Central memory CD4-positive, alpha-beta T cell (primary cell): ENCODE measurements at regions not wholly inside any gene's neighbourhood (a gene's known extent, or its start where the extent isn't known, plus 50 kb on each side); places are given as distances from the start of the nearest gene placed in this dataset.

Experiments
- DNase-seq: peaks from one replicate; pipeline ENCODE4 v3.0.0; 2022

- no peak for DNase-seq
Measured at GRCh38 chr10:83605783-83606630, 533.3 kb upstream of the GHITM start.

- no peak for DNase-seq
Measured at GRCh38 chr10:83607959-83608745, 531.2 kb upstream of the GHITM start.

GRCh38 chr10:83612050-83612449 is 527.3 kb upstream of the GHITM start:
- DNase-seq, result no peak

GRCh38 chr10:83612746-83613145 is 526.6 kb upstream of the GHITM start:
- DNase-seq, result no peak

- DNase-seq, result no peak
Measured at GRCh38 chr10:83617172-83617571, 522.1 kb upstream of the GHITM start.

- DNase-seq, result no peak
Measured at GRCh38 chr10:83617692-83618545, 521.4 kb upstream of the GHITM start.

GRCh38 chr10:83625831-83626360 is 513.4 kb upstream of the GHITM start:
- no peak for DNase-seq

GRCh38 chr10:83632701-83633100 is 506.6 kb upstream of the GHITM start:
- no peak for DNase-seq

- no peak for DNase-seq
Measured at GRCh38 chr10:83633547-83633946, 505.8 kb upstream of the GHITM start.

GRCh38 chr10:83636826-83637225 is 502.5 kb upstream of the GHITM start:
- no peak for DNase-seq

GRCh38 chr10:83647526-83647925 is 491.8 kb upstream of the GHITM start:
- DNase-seq, result no peak

GRCh38 chr10:83648201-83648600 is 491.1 kb upstream of the GHITM start:
- DNase-seq, result no peak

- DNase-seq, result no peak
Measured at GRCh38 chr10:83649471-83649870, 489.8 kb upstream of the GHITM start.

GRCh38 chr10:83654689-83655088 is 484.6 kb upstream of the GHITM start:
- DNase-seq, result no peak

- no peak for DNase-seq
Measured at GRCh38 chr10:83656924-83657323, 482.4 kb upstream of the GHITM start.

GRCh38 chr10:83657487-83657886 is 481.8 kb upstream of the GHITM start:
- no peak for DNase-seq

GRCh38 chr10:83663918-83664317 is 475.4 kb upstream of the GHITM start:
- no peak for DNase-seq

GRCh38 chr10:83666762-83667161 is 472.5 kb upstream of the GHITM start:
- no peak for DNase-seq

GRCh38 chr10:83667594-83667993 is 471.7 kb upstream of the GHITM start:
- no peak for DNase-seq

GRCh38 chr10:83673316-83673715 is 466.0 kb upstream of the GHITM start:
- DNase-seq, result no peak

- DNase-seq, result no peak
Measured at GRCh38 chr10:83677795-83678194, 461.5 kb upstream of the GHITM start.

- DNase-seq, result no peak
Measured at GRCh38 chr10:83678850-83679249, 460.5 kb upstream of the GHITM start.

- DNase-seq, result no peak
Measured at GRCh38 chr10:83680470-83680891, 458.8 kb upstream of the GHITM start.
